NB4 (cell line): ENCODE measurements at regions not wholly inside any gene's neighbourhood (a gene's known extent, or its start where the extent isn't known, plus 50 kb on each side); places are given as distances from the start of the nearest gene placed in this dataset.

ENCODE experiments used
- MYC ChIP-seq: IDR thresholded peaks from 2 replicates; pipeline ENCODE4 v1.6.1; 2011; ENCODE audit warnings: low read depth, low read length
- POLR2A ChIP-seq: IDR thresholded peaks from 2 replicates; pipeline ENCODE4 v1.6.1; 2011; ENCODE audit warnings: mild to moderate bottlenecking; ENCODE audit not compliant: insufficient read length; ENCODE audit errors: extremely low read depth
- TF ChIP-seq, protein P1 (sequence below): IDR thresholded peaks from one replicate; pipeline ENCODE4 v1.5.1; 2012; ENCODE audit warnings: low read depth, low read length

DNA sequence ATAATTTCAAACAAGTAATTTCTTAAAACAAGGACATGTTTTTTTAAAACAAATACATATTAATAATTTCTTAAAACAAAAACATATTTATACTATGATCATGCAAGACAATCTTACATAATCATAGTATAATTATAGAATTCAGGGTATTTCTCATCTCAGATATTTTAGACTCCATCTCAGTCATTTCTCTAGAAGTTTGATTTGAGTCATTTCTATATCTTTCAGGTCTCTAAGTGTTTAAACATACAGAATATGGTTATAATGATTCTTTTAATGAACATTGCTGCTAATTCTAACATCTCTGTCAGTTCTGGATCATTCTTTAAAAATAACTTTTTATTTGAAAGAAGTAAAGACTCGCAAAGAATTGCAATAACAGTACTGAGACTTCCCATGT is 154.2 kb upstream of the KYNU start:
- TF ChIP-seq POLR2A (no peak), MYC (no peak)
- TF ChIP-seq, protein P1, sequence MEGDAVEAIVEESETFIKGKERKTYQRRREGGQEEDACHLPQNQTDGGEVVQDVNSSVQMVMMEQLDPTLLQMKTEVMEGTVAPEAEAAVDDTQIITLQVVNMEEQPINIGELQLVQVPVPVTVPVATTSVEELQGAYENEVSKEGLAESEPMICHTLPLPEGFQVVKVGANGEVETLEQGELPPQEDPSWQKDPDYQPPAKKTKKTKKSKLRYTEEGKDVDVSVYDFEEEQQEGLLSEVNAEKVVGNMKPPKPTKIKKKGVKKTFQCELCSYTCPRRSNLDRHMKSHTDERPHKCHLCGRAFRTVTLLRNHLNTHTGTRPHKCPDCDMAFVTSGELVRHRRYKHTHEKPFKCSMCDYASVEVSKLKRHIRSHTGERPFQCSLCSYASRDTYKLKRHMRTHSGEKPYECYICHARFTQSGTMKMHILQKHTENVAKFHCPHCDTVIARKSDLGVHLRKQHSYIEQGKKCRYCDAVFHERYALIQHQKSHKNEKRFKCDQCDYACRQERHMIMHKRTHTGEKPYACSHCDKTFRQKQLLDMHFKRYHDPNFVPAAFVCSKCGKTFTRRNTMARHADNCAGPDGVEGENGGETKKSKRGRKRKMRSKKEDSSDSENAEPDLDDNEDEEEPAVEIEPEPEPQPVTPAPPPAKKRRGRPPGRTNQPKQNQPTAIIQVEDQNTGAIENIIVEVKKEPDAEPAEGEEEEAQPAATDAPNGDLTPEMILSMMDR, result no peak
